ENCODE measurements at regions not wholly inside any gene's neighbourhood (a gene's known extent, or its start where the extent isn't known, plus 50 kb on each side); places are given as distances from the start of the nearest gene placed in this dataset.

DNA sequence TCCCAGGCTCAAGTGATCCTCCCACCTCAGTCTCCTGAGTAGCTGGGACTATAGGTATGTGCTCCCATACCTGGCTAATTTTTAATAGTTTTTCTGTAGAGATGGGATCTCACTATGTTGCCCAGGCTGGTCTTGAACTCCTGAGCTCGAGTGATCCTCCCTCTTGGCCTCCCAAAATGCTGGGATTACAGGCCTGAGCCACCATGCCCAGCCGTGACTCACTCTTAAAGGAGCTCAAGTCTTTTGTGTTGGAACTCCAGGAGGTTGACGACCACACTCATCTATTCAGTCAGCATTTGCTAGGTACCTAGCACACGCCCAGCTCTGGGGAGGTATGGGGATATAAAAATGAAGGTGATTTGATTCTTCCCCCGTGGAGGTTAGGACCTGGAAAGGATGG lies 62.8 kb downstream of the UTRN start (continued):
- TF ChIP-seq MAFK (conservative IDR thresholded peaks at IDR 0.05 in 1 of 2, IDR thresholded peaks at IDR 0.05 in 1 of 2; ENCODE audit: low read length in 2 of 2) (no peak), KAT7 (CRISPR knock-in tag; IDR thresholded peaks at IDR 0.05; ENCODE audit: borderline replicate concordance) (peak; percentile 32; the same call in 1 of the 2 replicates), ZNF235 (CRISPR knock-in tag; IDR thresholded peaks at IDR 0.05; ENCODE audit: borderline replicate concordance) (no peak), ZNF468 (CRISPR knock-in tag; IDR thresholded peaks at IDR 0.05) (no peak), CCAR2 (optimal IDR thresholded peaks at IDR 0.05; ENCODE audit: low read depth, low read length) (no peak)
- TF ChIP-seq, protein P1, sequence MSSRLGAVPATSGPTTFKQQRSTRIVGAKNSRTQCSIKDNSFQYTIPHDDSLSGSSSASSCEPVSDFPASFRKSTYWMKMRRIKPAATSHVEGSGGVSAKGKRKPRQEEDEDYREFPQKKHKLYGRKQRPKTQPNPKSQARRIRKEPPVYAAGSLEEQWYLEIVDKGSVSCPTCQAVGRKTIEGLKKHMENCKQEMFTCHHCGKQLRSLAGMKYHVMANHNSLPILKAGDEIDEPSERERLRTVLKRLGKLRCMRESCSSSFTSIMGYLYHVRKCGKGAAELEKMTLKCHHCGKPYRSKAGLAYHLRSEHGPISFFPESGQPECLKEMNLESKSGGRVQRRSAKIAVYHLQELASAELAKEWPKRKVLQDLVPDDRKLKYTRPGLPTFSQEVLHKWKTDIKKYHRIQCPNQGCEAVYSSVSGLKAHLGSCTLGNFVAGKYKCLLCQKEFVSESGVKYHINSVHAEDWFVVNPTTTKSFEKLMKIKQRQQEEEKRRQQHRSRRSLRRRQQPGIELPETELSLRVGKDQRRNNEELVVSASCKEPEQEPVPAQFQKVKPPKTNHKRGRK (CRISPR knock-in tag; IDR thresholded peaks at IDR 0.05), result no peak

DNA sequence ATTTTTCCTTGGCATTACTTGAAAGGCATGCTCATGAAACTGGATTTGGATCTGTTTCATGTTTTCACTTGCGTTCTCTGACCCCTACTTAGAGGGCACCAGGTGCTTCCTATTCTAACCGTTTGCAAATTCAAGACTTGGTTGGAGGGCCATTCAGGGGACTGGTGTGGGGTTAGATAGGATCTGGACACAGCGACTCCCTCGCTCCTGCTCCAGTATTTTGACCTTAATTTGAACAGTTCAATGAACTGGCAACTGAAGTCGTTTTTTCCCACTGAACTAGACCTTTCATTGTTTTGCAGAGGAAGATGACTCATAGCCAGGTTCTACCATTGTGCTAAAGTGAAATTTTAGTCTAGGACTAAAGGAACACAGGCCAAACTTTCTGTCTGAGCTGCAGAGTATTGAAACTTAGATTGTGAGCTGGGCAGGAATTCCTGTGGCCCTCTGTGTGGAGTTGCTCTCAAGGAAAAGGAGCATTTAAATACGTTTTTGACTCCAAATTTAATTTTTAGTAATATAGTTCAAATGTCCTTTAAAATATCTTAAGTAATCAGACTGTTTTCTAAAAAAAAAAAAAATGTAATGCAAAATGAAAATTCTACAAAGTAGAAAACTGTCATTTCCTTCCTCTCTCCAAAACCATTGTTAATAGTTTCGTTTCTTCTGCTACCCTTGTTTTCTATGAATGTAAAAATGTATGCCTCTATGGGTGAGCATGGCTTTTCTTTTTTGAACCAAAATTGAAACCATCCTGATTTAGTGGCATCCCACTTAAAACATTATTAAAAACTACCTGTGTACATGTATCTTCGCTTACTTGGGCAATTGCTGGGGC lies 64.8 kb downstream of the UTRN start:
- DNase-seq (ENCODE audit: low spot score) (peak; percentile 81), FAIRE-seq (peak; percentile 46), ATAC-seq (peak; percentile 81)
- Histone ChIP-seq H2AFZ (ENCODE audit: low read length) (no peak overlapping the region), H3K27ac (ENCODE audit: extremely low read length, insufficient read depth, low read length) (peak overlapping the region; percentile 53), H3K4me1 (ENCODE audit: insufficient read depth, low read length) (peaks cover 83% of the 10 kb centered on the region), H4K20me1 (ENCODE audit: insufficient read depth, low read length) (peaks cover 8% of the 10 kb centered on the region), H3K4me3 (replicated peaks in 1 of 3; ENCODE audit: insufficient read depth in 1 of 3, low read depth in 2 of 3, low read length in 3 of 3) (no peak overlapping the region; a peak in 1 of 6 replicates), H3K27me3 (ENCODE audit: control insufficient read depth in 1 of 2, insufficient read depth in 2 of 2, low read length in 2 of 2) (no peaks in the 10 kb centered on the region), H3K9me3 (ENCODE audit: low read length) (no peaks in the 10 kb centered on the region), H3K36me3 (replicated peaks in 1 of 2; ENCODE audit: control insufficient read depth in 1 of 2, insufficient read depth in 2 of 2, low read length in 2 of 2) (peaks cover 0 to 5% of the 10 kb centered on the region in 2 experiments; a peak in 4 of 5 replicates), H3K4me2 (ENCODE audit: low read depth, low read length) (peak overlapping the region; percentile 59), H3K79me2 (ENCODE audit: insufficient read depth, low read length) (peaks cover 94% of the 10 kb centered on the region), H3K9ac (ENCODE audit: insufficient read depth, low read depth, low read length) (peak overlapping the region; percentile 39)
- BruUV-seq (replicated peaks), result no TSS peak
- intact Hi-C loops (cut with micrococcal nuclease; ENCODE audit: unreplicated experiment) (no loop called here), in situ Hi-C loops (cut with HindIII; ENCODE audit: extremely low pct_ligation_motif_present, low pct_unique_long_range_greater_than_20kb) (no loop called here)
- ChIA-PET CTCF (ENCODE audit: low intra/inter-chr PET ratio, low total read pairs) (no interaction called here), POLR2A (no interaction called here)
- 33% methylated on average over 8 of the region's 8 CpGs for WGBS (ENCODE audit: low lambda C conversion rate)
- TF ChIP-seq, protein P2, sequence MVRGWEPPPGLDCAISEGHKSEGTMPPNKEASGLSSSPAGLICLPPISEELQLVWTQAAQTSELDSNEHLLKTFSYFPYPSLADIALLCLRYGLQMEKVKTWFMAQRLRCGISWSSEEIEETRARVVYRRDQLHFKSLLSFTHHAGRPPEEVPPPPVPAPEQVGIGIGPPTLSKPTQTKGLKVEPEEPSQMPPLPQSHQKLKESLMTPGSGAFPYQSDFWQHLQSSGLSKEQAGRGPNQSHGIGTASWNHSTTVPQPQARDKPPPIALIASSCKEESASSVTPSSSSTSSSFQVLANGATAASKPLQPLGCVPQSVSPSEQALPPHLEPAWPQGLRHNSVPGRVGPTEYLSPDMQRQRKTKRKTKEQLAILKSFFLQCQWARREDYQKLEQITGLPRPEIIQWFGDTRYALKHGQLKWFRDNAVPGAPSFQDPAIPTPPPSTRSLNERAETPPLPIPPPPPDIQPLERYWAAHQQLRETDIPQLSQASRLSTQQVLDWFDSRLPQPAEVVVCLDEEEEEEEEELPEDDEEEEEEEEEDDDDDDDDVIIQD (CRISPR knock-in tag; IDR thresholded peaks at IDR 0.05; ENCODE audit: low read depth), result peak; percentile 89
- no peak for TF ChIP-seq ARNT (IDR thresholded peaks at IDR 0.05)
- peak; percentile 15; the same call in 1 of the 2 replicates for TF ChIP-seq FOXO1 (CRISPR knock-in tag; IDR thresholded peaks at IDR 0.05)
- TF ChIP-seq, protein P3, sequence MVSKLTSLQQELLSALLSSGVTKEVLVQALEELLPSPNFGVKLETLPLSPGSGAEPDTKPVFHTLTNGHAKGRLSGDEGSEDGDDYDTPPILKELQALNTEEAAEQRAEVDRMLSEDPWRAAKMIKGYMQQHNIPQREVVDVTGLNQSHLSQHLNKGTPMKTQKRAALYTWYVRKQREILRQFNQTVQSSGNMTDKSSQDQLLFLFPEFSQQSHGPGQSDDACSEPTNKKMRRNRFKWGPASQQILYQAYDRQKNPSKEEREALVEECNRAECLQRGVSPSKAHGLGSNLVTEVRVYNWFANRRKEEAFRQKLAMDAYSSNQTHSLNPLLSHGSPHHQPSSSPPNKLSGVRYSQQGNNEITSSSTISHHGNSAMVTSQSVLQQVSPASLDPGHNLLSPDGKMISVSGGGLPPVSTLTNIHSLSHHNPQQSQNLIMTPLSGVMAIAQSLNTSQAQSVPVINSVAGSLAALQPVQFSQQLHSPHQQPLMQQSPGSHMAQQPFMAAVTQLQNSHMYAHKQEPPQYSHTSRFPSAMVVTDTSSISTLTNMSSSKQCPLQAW (CRISPR knock-in tag; IDR thresholded peaks at IDR 0.05), result peak; percentile 34; the same call in 1 of the 2 replicates
- TF ChIP-seq, protein P4, sequence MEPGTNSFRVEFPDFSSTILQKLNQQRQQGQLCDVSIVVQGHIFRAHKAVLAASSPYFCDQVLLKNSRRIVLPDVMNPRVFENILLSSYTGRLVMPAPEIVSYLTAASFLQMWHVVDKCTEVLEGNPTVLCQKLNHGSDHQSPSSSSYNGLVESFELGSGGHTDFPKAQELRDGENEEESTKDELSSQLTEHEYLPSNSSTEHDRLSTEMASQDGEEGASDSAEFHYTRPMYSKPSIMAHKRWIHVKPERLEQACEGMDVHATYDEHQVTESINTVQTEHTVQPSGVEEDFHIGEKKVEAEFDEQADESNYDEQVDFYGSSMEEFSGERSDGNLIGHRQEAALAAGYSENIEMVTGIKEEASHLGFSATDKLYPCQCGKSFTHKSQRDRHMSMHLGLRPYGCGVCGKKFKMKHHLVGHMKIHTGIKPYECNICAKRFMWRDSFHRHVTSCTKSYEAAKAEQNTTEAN (CRISPR knock-in tag; conservative IDR thresholded peaks at IDR 0.05), result peak; percentile 67
- peak; percentile 68 for TF ChIP-seq TEAD3 (CRISPR knock-in tag; optimal IDR thresholded peaks at IDR 0.05; ENCODE audit: borderline replicate concordance)
- peak in 1 of 2 experiments; percentile 10; a peak in 1 of 4 replicates for TF ChIP-seq NR2F1 (CRISPR knock-in tag; IDR thresholded peaks at IDR 0.05)
- TF ChIP-seq THAP11 (CRISPR knock-in tag; IDR thresholded peaks at IDR 0.05), result peak; percentile 32; the same call in 1 of the 2 replicates
- TF ChIP-seq NFYC (CRISPR knock-in tag; IDR thresholded peaks at IDR 0.05), result 0 out of 2 replicates have a peak, but pooled peaks have one; percentile 11
- no peak for TF ChIP-seq AKAP8 (CRISPR knock-in tag; IDR thresholded peaks at IDR 0.05)
- TF ChIP-seq MAFK (conservative IDR thresholded peaks at IDR 0.05 in 1 of 2, IDR thresholded peaks at IDR 0.05 in 1 of 2; ENCODE audit: low read length in 2 of 2), result peak in 1 of 2 experiments; percentile 72; a peak in 2 of 4 replicates
- peak; percentile 80 for TF ChIP-seq GATAD2A (CRISPR knock-in tag; IDR thresholded peaks at IDR 0.05)

Measured in HepG2 (cell line).